ENCODE measurements at regions not wholly inside any gene's neighbourhood (a gene's known extent, or its start where the extent isn't known, plus 50 kb on each side); places are given as distances from the start of the nearest gene placed in this dataset.

GRCh38 chr2:226228080-226228479 lies 571.5 kb downstream of the IRS1 start:
- Histone ChIP-seq H3K9ac (ENCODE audit: extremely low read depth, insufficient read length, low read length) (no peak overlapping the region), H2BK15ac (ENCODE audit: low read depth, low read length) (no peak overlapping the region), H3K27me3 (ENCODE audit: insufficient read depth, low read length) (no peaks in the 10 kb centered on the region), H2BK20ac (ENCODE audit: low read depth, low read length, poor library complexity, severe bottlenecking) (no peak overlapping the region), H2AFZ (ENCODE audit: low read length) (no peak overlapping the region), H3K9me3 (ENCODE audit: control insufficient read depth, low read depth, low read length) (no peaks in the 10 kb centered on the region), H2BK12ac (ENCODE audit: insufficient read length, low read depth, low read length) (no peak overlapping the region), H2AK5ac (ENCODE audit: insufficient read length, low read length) (no peak overlapping the region), H3K18ac (ENCODE audit: insufficient read length, low read depth, low read length) (no peak overlapping the region), H3K4me1 (ENCODE audit: insufficient read depth, low read length) (no peaks in the 10 kb centered on the region), H3K27ac (ENCODE audit: insufficient read length, low read depth, low read length) (no peak overlapping the region), H4K8ac (replicated peaks; ENCODE audit: insufficient read length, low read depth, low read length) (no peak overlapping the region), H3K56ac (ENCODE audit: insufficient read length, low read depth, low read length) (no peak overlapping the region), H4K5ac (ENCODE audit: insufficient read length, low read depth, low read length) (no peak overlapping the region), H3K14ac (ENCODE audit: insufficient read depth, low read length) (no peak overlapping the region), H3K4ac (ENCODE audit: low read depth, low read length) (no peak overlapping the region), H3K23me2 (ENCODE audit: insufficient read length, low read depth, low read length, poor library complexity, severe bottlenecking) (no peaks in the 10 kb centered on the region), H3K79me2 (ENCODE audit: insufficient read depth, low read length) (no peaks in the 10 kb centered on the region), H3K4me2 (ENCODE audit: insufficient read depth, insufficient read length, low read length) (no peak overlapping the region), H3K79me1 (ENCODE audit: insufficient read depth, low read depth, low read length, poor library complexity, severe bottlenecking) (no peaks in the 10 kb centered on the region), H3K23ac (ENCODE audit: insufficient read length, low read depth, low read length) (no peak overlapping the region), H2BK5ac (ENCODE audit: insufficient read length, low read length) (no peak overlapping the region), H3T11ph (ENCODE audit: low read length) (no peak overlapping the region), H2BK120ac (ENCODE audit: low read depth, low read length, poor library complexity, severe bottlenecking) (no peak overlapping the region), H4K20me1 (ENCODE audit: control insufficient read depth, insufficient read depth, insufficient read length) (no peaks in the 10 kb centered on the region), H4K91ac (ENCODE audit: insufficient read length, low read depth, low read length) (no peak overlapping the region)
- WGBS (ENCODE audit: extremely low coverage, insufficient read length, low lambda C conversion rate) = no CpG with 5 or more reads among the region's 2 CpGs
- Mint-ChIP-seq H3K4me3 (no peak overlapping the region), H3K36me3 (ENCODE audit: insufficient read depth in 1 of 3, low read depth in 3 of 3) (no peaks in the 10 kb centered on the region), H3K27me3 (ENCODE audit: low read depth) (no peaks in the 10 kb centered on the region), H3K27ac (no peak overlapping the region), H3K9me3 (no peaks in the 10 kb centered on the region), H3K4me1 (no peaks in the 10 kb centered on the region)
- TF ChIP-seq CTCF (conservative IDR thresholded peaks at IDR 0.05) = no peak
- no peak for DNase-seq

Data from H9 (cell line).